SK-N-DZ (cell line): ENCODE measurements at regions not wholly inside any gene's neighbourhood (a gene's known extent, or its start where the extent isn't known, plus 50 kb on each side); places are given as distances from the start of the nearest gene placed in this dataset.
A peak's percentile ranks its signal among the peaks of the same experiment; 100 is the strongest.
"Not testable (repeated sequence)": the region's sequence is repeated elsewhere in the genome, so short reads cannot be mapped to it uniquely, and the experiment has no call there.

Experiments used
- DNase-seq: peaks from one replicate; pipeline ENCODE4 v3.0.0-alpha.2; 2015; ENCODE audit warnings: low spot score

- DNase-seq: not testable (repeated sequence)
Measured at GRCh38 chr1:157368941-157369340, 183.4 kb downstream of the FCRL5 start.

GRCh38 chr1:157368363-157368762 lies 184.0 kb downstream of the FCRL5 start:
- DNase-seq: no peak

- DNase-seq: no peak
Measured at GRCh38 chr1:157367870-157368269, 184.4 kb downstream of the FCRL5 start.

- DNase-seq: no peak
Measured at GRCh38 chr1:157367091-157367739, 185.1 kb downstream of the FCRL5 start.

GRCh38 chr1:157364612-157365011 lies 187.7 kb downstream of the FCRL5 start:
- no peak for DNase-seq

GRCh38 chr1:157363660-157364140 lies 188.6 kb downstream of the FCRL5 start:
- DNase-seq: peak; percentile 29

GRCh38 chr1:157360023-157360390 lies 192.3 kb downstream of the FCRL5 start:
- no peak for DNase-seq

- no peak for DNase-seq
Measured at GRCh38 chr1:157359314-157360022, 192.8 kb downstream of the FCRL5 start.

GRCh38 chr1:157357111-157357510 lies 195.2 kb downstream of the FCRL5 start:
- DNase-seq: no peak

- DNase-seq: no peak
Measured at GRCh38 chr1:157356601-157357000, 195.7 kb downstream of the FCRL5 start.

GRCh38 chr1:157353546-157353945 lies 198.8 kb downstream of the FCRL5 start:
- no peak for DNase-seq

GRCh38 chr1:157352817-157353408 lies 199.4 kb downstream of the FCRL5 start:
- DNase-seq: no peak

- DNase-seq: no peak
Measured at GRCh38 chr1:157352216-157352615, 200.1 kb downstream of the FCRL5 start.

- not testable (repeated sequence) for DNase-seq
Measured at GRCh38 chr1:157351800-157352199, 200.5 kb downstream of the FCRL5 start.

GRCh38 chr1:157348538-157349480 lies 203.5 kb downstream of the FCRL5 start:
- no peak for DNase-seq

GRCh38 chr1:157347506-157347905 lies 204.8 kb downstream of the FCRL5 start:
- DNase-seq: no peak

- not testable (repeated sequence) for DNase-seq
Measured at GRCh38 chr1:157337785-157338184, 199.6 kb upstream of the ETV3 start.

- DNase-seq: no peak
Measured at GRCh38 chr1:157335056-157335455, 196.9 kb upstream of the ETV3 start.

GRCh38 chr1:157334041-157334440 lies 195.8 kb upstream of the ETV3 start:
- no peak for DNase-seq

GRCh38 chr1:157330177-157330576 lies 192.0 kb upstream of the ETV3 start:
- DNase-seq: not testable (repeated sequence)

- DNase-seq: not testable (repeated sequence)
Measured at GRCh38 chr1:157328120-157328519, 189.9 kb upstream of the ETV3 start.
